ENCODE measurements at regions not wholly inside any gene's neighbourhood (a gene's known extent, or its start where the extent isn't known, plus 50 kb on each side); places are given as distances from the start of the nearest gene placed in this dataset.

GRCh38 chr21:34216718-34217032 lies 143.3 kb downstream of the MRPS6 start:
- no peak for TF ChIP-seq CTCF (optimal IDR thresholded peaks at IDR 0.05 in 1 of 3, IDR thresholded peaks at IDR 0.05 in 1 of 3, conservative IDR thresholded peaks at IDR 0.05 in 1 of 3; ENCODE audit: extremely low read depth in 1 of 3, insufficient read depth in 2 of 3, low read length in 3 of 3)
- TF ChIP-seq EZH2 (IDR thresholded peaks at IDR 0.05; ENCODE audit: low read length), result no peak

Data from keratinocyte (primary cell).